Inferior parietal cortex (tissue), 1 donor: ENCODE measurements at regions not wholly inside any gene's neighbourhood (a gene's known extent, or its start where the extent isn't known, plus 50 kb on each side); places are given as distances from the start of the nearest gene placed in this dataset.

Experiments used
- DNase-seq: peaks from one replicate; pipeline ENCODE4 v3.0.0-alpha.2; 2016; ENCODE audit errors: extremely low spot score

DNA sequence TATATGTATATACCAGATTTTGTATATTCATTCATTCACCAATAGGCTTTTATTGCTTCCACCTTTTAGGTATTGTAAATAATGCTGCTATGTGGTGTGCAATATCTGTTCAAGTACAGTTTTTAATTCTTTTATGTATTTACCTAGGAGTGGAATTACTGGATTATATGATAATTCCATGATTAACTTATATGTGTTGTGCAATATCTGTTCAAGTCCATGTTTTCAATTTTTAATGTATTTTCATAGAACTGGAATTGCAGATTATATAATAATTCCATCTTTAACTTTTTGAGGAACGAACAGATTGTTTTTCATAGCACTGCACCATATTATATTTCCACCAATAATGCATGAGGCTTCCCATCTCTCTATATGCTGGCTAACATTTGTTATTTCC is 50.6 kb upstream of the L3MBTL4 start:
- DNase-seq, result no peak

DNA sequence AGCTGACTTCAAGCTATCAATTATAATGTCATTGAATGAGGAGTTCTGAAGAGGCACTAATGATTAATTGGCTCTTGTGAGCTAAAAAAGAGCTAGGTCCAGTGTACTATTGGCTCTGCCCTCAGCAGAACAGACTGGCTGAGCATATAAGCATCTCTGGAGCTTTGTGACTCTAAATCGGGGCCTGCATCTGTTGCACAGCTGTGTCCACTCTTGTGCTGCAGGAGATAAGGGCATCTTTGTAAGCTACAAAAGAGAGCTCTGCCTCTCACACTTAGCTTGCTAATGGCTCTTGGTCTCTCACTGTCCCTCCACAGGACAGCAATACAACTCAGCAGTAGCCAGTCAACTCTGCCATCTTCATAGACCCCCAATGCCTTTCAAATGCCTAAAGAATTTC is 61.5 kb upstream of the L3MBTL4 start:
- DNase-seq, result no peak

GRCh38 chr18:6476880-6477279 is 62.2 kb upstream of the L3MBTL4 start:
- DNase-seq, result no peak

DNA sequence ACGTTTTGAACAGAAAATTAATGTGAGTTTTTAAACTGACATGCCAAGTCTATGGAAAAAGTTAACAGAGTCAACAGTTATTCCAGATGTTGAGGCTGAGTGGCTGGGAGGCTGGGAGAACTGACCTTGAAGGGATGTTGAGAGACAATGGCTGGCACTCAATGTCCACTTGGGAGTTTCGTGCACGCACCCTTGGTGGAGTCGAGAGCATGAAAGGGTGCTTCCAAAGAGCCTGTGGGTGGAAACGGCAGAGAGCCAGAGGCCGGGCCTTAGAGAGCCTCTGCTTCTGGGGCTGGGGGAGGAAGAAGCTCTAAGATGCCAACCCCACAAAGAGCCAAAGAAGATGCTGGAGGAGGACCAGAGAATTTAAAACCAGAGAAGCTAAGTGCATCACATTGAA is 63.4 kb upstream of the L3MBTL4 start:
- no peak for DNase-seq

DNA sequence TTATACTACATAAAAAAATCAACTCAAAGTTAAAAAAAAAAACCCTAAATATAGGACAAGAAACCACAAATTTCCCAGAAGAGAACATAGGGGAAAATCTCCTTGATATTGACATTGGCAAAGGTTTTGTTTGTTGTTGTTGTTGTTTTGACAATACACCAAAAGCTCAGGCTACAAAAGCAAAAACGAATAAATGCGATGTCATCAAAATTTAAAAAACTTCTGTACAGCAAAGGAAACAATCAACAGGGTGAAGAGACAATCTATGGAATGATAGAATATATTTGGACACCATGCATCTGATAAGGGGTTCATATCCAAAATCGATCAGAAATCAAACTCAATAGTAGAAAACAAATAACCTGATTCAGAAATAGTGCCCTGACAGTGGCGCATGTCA is 65.0 kb upstream of the L3MBTL4 start:
- DNase-seq, result no peak

GRCh38 chr18:6482198-6482977 is 67.7 kb upstream of the L3MBTL4 start:
- DNase-seq, result no peak

GRCh38 chr18:6484659-6485058 is 69.9 kb upstream of the L3MBTL4 start:
- DNase-seq, result no peak

GRCh38 chr18:6486313-6486712 is 71.6 kb upstream of the L3MBTL4 start:
- no peak for DNase-seq

- DNase-seq, result no peak
These were observed 72.2 kb upstream of the L3MBTL4 start for GRCh38 chr18:6486764-6487426.

DNA sequence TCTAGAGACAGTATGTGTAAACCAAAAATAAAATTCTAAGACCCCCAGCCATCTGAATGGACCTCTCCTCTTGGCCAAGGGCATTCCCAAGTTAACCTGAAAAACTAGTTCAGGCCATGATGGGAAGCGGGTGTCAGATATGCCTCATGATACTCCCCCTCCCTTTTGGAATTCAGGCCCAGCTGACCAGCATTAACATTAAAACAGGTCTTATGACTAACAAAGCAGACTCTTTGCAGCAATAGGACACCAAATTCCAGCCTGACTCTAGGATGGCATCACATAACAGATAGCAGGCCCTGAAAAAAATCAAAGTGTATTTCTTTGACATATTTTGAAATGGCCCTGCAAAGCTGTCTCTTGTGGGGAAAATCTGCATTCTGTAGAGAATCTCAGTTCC is 73.3 kb upstream of the L3MBTL4 start:
- no peak for DNase-seq

GRCh38 chr18:6488956-6489355 is 74.2 kb upstream of the L3MBTL4 start:
- DNase-seq, result no peak

DNA sequence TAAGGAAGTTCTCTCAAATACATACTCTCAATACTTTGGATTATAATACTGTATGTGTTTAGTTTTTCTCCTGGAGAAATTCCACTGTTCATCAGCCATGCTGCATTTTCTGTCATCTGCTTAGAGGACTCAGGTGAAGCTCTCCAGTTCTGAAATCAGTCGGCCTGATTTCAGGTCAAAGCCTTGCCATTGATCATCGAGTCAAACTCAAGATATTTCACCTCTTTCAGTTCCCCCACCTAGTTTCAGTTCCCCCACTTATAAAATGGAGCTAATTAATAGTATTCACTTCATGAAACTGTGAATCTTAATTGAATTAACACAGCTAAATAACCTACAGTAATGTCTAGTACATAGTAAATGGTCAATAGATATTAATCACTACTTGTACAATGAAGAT is 75.3 kb upstream of the L3MBTL4 start:
- no peak for DNase-seq

- DNase-seq, result no peak
These were observed 78.5 kb upstream of the L3MBTL4 start for GRCh38 chr18:6493194-6493593.

DNA sequence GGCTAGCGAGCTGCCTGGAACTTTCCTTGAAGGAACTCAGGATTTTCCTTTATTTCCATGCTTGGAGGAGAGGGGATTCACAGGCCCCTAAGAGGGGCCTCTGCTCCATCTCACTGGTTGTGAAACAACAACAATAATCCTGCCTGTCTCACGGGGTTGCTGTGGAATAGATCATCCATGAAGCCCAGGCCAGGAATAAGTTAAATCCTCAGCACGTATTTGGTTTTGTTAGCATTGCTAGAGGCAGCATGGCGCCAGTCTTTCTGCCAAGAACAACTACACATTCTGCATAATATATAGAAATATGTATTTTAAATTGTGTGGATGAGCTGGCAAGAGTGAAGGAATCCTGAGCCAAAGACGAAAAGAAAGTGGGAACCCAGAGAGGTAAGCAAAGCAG is 80.8 kb upstream of the L3MBTL4 start:
- DNase-seq, result no peak

- DNase-seq, result no peak
These were observed 82.8 kb upstream of the L3MBTL4 start for GRCh38 chr18:6497543-6497942.

GRCh38 chr18:6498289-6498856 is 83.7 kb upstream of the L3MBTL4 start:
- DNase-seq, result no peak

- DNase-seq, result no peak
These were observed 90.1 kb upstream of the L3MBTL4 start for GRCh38 chr18:6504605-6505497.

- DNase-seq, result no peak
These were observed 90.8 kb upstream of the L3MBTL4 start for GRCh38 chr18:6505498-6505875.

DNA sequence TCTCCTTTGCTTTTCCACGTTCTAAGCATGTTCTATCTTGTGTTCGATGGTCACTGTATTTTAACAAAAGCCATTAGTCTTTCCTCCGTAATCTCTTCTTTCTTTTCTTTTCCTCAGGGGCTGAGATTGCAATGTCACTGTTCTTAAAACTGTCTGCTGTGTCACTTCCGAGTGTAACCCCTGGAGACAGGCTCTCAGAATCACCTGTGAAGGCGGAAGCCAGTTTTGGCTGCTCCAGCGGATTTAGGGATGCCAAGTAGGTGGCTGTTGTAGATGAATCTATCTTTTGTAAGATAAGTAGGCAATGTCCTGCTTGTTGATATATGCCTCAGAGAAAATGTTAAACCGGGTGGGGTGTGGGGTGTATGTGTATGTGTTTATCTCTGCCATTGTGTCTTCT is 94.7 kb upstream of the L3MBTL4 start:
- DNase-seq, result no peak

- DNase-seq, result no peak
These were observed 95.1 kb upstream of the L3MBTL4 start for GRCh38 chr18:6509832-6510231.

GRCh38 chr18:6520901-6521300 is 106.2 kb upstream of the L3MBTL4 start:
- DNase-seq, result no peak

DNA sequence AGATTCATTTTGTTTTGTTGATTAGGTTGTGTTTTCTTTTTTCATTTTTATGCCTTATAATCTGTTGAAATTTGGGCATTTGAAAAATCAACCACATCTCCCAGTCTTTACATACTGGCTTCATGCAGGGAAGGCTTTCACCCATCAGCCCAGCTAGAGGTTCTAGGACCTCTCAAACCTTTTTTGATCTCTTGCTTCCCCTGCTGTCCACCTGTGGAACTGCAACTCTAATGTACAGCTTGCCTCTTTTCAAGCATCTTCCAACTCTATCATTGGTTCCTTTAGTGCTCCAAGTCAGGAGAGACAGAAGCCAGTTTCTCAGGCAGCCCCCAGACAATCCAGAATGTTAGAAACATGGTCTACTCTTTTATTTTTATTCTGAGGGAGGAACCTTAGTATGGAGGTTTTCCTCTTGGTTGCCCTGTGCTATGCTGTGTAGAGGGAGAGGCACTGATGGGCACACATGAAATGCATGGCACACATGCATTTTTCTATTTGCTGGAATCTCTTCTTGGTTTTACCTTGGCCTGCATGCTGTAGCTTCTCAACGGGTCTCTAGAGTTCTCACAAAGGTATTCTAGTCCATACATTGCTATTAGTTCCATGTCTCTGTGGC is 107.2 kb upstream of the L3MBTL4 start:
- DNase-seq, result no peak
